Uterus (tissue), 2 donors: ENCODE measurements at regions not wholly inside any gene's neighbourhood (a gene's known extent, or its start where the extent isn't known, plus 50 kb on each side); places are given as distances from the start of the nearest gene placed in this dataset.

ENCODE experiments used
- CTCF ChIP-seq, 4 experiments: fragments of 200-600 bp in 2 of 4; fragments of 450-650 bp in 2 of 4; sonication (generic) in 2 of 4; IDR thresholded peaks; one replicate each; pipeline ENCODE4 v1.5.1; 2016 to 2019; ENCODE audit warnings: antibody characterized with exemption in 4 of 4, mild to moderate bottlenecking in 2 of 4, moderate library complexity in 1 of 4
- POLR2A ChIP-seq, 2 donors: fragments of 450-650 bp; IDR thresholded peaks; one replicate each; pipeline ENCODE4 v1.6.1; 2016; ENCODE audit warnings: antibody characterized with exemption in 2 of 2, mild to moderate bottlenecking in 1 of 2, moderate library complexity in 1 of 2

- TF ChIP-seq CTCF (IDR thresholded peaks at IDR 0.05) = no peak
- TF ChIP-seq POLR2A (IDR thresholded peaks at IDR 0.05) = no peak
Measured at GRCh38 chr2:16568998-16569784, 96.4 kb downstream of the CYRIA start.
